HG03196 (cell line): ENCODE measurements at regions not wholly inside any gene's neighbourhood (a gene's known extent, or its start where the extent isn't known, plus 50 kb on each side); places are given as distances from the start of the nearest gene placed in this dataset.
"Not testable (repeated sequence)": the region's sequence is repeated elsewhere in the genome, so short reads cannot be mapped to it uniquely, and the experiment has no call there.

Experiments used
- ATAC-seq: cut with Tn5 transposase; IDR thresholded peaks from one replicate; pipeline ENCODE4 v1.9.1; 2021; ENCODE audit not compliant: unreplicated experiment

DNA sequence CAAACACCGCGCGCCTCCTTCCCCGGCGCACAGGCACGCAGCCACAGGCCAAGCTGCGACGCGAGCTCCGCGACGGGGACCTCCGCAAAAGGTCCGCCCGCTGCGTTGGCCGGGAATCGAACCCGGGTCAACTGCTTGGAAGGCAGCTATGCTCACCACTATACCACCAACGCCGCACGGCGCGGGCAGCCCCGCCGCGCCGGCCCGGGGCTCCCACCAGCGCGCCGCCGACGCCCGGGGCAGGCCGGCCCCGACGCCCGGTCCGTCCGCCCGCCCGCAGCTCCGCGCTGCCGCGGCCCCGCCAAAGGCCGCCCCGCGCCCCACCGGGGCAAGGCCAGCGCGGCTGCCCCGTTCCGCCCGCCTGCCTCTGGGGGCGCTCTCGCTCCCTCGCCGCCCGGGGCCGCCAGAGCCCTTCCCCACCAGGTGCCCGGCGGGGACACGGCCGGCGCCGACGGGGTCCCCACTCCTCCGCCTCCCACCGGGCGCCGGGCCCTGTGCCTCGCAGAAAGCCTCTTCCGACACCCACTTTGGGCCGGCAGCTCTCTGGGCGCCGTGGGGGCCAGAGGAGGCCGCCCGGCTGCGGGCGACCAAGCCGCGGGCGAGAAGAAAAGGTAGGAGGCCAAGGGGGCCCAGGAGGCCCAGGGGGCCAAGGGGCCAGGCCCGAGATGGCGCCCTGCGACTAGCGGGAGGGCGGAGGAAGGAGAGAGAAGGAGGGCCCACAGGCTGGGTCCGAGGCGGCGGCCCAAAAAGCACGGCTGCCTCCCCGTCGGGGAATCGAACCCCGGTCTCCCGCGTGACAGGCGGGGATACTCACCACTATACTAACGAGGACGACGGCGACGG is 50.2 kb upstream of the FCGR2A start:
- peak; percentile 19 for ATAC-seq

DNA sequence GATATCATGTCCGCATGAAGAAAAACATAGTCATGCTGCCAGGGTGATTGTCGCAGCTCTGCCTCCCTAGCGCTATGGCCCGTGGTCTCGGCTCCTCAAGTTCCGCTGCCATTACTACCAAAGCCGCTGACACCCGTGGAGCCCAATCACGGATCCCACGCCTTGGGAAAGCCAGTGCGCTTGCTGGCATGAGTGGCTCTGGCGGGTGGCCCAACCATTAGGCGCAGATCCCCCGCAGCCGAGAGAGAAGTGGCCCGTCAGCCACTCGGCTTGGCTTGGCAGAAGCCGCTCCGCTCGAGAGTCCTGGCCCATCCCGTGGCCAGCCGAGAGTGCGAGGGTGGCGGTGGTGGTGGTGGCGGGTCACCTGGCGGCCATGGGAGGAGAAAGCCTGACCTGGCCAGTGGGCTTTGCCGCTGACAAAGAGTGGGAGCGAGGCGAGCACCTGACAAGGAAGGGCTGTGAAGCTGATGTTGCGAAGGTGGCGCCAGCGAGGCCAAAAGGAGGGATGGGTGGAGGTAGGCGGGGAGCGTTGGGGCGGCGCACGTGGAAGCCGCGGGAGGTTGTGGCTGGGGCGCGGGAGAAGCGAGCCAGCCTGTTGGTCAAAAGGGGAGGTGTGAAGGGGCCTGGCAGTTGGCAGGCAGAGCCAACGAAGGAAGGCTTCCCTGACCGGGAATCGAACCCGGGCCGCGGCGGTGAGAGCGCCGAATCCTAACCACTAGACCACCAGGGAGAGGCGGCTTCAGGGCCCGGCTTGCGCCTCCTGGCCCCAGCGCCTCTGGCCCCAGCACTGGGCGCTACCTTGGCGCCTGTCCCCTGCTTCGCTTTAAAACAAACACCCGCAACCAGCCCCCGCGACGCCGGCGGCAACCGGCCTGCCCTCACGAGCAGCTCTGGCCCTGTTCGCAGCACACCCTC is 51.0 kb upstream of the FCGR2A start:
- peak; percentile 69 for ATAC-seq

DNA sequence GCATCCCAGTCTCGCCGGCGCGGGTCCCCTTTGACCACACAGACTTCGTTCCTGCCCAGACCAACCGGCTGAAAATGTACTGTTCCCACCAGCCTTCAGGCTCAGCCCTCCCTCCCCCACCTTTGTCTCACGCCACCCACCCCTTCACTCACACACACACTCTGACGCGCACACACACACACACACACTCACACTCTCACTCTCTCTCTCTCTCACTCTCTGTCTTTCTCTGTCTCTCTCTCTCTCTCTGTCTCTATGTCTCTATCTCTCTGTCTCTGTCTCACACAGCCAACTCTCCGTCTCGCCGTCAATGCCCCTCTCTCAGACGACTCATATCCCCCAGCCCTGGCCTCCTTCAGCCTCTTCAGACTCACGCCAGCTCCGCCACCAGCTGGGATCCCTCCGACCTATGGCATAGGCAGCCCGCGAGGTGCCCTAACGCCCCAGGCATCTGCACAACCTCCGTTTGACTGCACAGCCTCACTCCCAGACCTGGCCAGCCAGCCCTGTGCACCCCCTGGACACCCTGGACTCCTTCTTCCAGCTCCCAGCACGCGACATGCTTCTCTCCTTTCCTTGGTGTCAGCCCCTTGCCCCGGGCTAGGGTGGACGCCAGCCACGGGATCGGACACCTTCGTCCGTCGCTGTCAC is 53.4 kb upstream of the FCGR2A start:
- ATAC-seq, result not testable (repeated sequence)

DNA sequence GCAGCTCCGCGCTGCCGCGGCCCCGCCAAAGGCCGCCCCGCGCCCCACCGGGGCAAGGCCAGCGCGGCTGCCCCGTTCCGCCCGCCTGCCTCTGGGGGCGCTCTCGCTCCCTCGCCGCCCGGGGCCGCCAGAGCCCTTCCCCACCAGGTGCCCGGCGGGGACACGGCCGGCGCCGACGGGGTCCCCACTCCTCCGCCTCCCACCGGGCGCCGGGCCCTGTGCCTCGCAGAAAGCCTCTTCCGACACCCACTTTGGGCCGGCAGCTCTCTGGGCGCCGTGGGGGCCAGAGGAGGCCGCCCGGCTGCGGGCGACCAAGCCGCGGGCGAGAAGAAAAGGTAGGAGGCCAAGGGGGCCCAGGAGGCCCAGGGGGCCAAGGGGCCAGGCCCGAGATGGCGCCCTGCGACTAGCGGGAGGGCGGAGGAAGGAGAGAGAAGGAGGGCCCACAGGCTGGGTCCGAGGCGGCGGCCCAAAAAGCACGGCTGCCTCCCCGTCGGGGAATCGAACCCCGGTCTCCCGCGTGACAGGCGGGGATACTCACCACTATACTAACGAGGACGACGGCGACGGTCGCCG is 57.4 kb upstream of the FCGR2A start:
- not testable (repeated sequence) for ATAC-seq

DNA sequence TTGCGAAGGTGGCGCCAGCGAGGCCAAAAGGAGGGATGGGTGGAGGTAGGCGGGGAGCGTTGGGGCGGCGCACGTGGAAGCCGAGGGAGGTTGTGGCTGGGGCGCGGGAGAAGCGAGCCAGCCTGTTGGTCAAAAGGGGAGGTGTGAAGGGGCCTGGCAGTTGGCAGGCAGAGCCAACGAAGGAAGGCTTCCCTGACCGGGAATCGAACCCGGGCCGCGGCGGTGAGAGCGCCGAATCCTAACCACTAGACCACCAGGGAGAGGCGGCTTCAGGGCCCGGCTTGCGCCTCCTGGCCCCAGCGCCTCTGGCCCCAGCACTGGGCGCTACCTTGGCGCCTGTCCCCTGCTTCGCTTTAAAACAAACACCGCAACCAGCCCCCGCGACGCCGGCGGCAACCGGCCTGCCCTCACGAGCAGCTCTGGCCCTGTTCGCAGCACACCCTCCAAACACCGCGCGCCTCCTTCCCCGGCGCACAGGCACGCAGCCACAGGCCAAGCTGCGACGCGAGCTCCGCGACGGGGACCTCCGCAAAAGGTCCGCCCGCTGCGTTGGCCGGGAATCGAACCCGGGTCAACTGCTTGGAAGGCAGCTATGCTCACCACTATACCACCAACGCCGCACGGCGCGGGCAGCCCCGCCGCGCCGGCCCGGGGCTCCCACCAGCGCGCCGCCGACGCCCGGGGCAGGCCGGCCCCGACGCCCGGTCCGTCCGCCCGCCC is 58.1 kb upstream of the FCGR2A start:
- peak; percentile 52 for ATAC-seq

DNA sequence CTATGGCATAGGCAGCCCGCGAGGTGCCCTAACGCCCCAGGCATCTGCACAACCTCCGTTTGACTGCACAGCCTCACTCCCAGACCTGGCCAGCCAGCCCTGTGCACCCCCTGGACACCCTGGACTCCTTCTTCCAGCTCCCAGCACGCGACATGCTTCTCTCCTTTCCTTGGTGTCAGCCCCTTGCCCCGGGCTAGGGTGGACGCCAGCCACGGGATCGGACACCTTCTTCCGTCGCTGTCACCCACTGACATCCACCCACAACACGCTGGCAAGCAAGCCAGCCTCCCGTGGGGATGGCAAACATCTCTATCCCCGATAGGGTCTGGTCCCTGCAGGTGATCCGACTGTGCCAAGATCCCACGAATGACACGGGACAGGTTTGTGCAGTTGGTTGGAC is 60.5 kb upstream of the FCGR2A start:
- not testable (repeated sequence) for ATAC-seq

DNA sequence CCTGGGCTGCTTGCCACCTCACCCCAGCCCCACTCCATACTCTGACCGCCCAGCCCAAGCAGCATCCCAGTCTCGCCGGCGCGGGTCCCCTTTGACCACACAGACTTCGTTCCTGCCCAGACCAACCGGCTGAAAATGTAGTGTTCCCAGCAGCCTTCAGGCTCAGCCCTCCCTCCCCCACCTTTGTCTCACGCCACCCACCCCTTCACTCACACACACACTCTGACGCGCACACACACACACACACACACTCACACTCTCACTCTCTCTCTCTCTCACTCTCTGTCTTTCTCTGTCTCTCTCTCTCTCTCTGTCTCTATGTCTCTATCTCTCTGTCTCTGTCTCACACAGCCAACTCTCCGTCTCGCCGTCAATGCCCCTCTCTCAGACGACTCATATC is 61.0 kb upstream of the FCGR2A start:
- not testable (repeated sequence) for ATAC-seq

DNA sequence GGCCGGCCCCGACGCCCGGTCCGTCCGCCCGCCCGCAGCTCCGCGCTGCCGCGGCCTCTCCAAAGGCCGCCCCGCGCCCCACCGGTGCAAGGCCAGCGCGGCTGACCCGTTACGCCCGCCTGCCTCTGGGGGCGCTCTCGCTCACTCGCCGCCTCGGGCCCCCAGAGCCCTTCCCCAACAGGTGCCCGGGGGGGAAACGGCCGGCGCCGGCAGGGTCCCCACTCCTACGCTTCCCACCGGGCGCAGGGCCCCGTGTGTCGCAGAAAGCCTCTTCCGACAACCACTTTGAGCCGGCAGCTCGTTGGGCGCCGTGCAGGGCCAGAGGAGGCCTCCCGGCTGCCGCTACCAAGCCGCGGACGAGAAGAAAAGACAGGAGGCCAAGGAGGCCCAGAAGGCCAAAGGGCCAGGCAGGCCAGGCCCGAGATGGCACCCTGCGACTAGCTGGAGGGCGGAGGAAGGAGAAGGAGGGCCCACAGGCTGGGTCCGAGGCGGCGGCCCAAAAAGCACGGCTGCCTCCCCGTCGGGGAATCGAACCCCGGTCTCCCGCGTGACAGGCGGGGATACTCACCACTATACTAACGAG is 64.9 kb upstream of the FCGR2A start:
- no peak for ATAC-seq

DNA sequence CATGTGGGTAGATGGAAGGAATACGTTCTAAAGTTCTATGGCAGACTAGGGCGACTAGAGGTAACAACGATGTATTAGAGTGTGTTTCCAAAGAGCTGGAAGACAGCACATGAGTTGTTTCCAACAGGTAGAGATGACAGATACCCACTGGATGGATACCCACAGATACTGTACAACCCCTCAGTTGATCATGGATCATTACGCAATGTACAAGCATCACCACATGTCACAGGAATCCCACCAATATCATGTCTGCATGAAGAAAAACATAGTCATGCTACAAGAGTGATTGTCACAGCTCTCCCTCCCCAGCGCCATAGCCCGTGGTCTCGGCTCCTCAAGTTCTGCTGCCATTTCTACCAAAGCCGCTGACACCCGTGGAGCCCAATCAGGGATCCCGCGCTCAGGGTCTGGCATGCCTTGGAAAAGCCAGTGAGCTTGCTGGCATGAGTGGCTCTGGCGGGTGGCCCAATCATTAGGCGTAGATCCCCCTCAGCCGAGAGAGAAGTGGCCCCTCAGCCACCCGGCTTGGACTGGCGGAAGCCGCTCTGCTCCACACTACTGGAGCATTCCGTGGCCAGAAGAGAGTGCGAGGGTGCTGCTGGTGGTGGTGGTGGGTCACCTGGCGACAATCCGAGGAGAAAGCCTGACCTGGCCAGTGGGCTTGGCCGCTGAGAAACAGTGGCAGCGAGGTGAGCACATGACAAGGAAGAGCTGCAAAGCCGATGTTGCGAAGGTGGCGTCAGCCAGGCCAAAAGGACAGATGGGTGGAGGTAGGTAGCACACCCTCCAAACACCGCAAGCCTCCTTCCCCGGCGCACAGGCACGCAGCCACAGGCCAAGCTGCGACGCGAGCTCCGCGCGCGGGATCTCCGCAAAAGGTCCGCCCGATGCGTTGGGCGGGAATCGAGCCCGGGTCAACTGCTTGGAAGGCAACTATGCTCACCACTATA is 65.7 kb upstream of the FCGR2A start:
- ATAC-seq, result no peak

DNA sequence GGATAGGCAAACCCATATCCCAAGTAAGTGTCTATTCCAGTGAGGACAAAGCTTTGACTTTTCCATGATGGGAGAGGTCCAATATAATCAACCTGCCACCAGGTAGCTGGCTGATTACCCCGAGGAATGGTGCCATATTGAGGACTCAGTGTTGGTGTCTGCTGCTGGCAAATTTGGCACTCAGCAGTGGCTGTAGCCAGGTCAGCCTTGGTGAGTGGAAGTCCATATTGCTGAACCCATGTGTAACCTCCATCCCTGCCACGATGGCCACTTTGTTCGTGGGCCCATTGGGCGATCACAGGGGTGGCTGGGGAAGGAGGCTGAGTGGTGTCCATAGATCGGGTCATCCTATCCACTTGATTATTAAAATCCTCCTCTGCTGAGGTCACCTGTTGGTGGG is 65.5 kb upstream of the CFAP126 start:
- not testable (repeated sequence) for ATAC-seq

DNA sequence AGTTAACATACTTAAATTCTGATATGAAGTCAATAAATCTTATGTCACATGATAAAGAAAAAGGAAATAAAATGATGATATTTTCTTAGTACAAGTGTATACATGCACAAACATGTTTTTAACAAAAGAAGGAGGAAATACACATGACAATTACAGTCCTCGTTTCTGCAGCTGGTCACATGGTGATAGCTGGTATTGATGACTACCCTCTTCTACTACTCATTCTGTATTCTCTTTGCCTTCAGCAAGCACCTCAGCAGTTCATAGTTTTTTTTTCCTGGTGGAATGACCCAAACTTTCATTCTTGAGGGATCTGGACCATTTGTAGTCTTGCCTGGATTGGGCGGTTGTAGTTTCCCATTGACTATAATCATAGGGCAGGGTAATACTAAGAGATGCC is 64.4 kb upstream of the CFAP126 start:
- ATAC-seq, result no peak

DNA sequence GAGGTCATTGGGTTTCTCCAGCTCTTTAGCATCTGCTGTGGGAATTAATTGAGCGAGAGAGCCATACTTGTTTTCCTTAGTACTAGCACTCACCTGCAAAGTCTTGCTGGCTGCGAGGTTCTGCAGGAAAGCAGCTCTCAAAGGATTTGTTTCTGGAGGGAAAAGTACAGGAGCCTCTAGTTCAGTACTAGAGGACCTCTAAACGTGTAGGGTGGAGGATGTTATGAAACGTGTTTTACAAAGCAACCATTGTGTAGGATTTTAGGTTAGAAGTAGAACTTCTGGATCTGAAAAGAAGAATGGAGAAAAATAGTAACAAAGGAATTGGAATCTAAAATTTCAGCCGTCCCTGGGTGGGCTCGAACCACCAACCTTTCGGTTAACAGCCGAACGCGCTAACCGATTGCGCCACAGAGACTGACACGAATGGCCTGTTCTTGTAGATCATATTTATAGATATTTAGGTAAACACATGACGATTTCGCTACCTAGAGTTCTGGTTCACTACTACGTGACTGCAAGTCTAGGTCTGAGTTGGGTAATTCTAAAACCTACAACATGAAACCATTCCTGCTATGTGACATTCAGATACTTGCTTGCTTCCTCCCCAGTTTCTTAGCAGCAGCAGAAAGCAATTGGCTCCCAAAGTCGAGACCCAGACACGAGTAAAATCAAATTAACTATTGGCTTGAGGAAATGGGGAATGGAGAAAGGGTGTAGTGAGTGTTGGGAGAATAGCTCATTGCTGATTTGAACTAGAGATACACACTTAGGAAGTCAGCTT is 60.2 kb upstream of the CFAP126 start:
- ATAC-seq, result no peak

DNA sequence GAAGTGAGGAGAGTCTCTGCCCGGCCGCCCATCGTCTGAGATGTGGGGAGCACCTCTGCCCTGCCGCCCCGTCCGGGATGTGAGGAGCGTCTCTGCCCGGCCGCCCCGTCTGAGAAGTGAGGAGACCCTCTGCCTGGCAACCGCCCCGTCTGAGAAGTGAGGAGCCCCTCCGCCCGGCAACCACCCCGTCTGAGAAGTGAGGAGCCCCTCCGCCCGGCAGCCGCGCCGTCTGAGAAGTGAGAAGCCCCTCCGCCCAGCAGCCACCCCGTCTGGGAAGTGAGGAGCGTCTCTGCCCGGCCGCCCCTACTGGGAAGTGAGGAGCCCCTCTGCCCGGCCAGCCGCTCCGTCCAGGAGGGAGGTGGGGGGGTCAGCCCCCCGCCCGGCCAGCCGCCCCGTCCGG is 55.2 kb upstream of the CFAP126 start:
- ATAC-seq, result not testable (repeated sequence)

DNA sequence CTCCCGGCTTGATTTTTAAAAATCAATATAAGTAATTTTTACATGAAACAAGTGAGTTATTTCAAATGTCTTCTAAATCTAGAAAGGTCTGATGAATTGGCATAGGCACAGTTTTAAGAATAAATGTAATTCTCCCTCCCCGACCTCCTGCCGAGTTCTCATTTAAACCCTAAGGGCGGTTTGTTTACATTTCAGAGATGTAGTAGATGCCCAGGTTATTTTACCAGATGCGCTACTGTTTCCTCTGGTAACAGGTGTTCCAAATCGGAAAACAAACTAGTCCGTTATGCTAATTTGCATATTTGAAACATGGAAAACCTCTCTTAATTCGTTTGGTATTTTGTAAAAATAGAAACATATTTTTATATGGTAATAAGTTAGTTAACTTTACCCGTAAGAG is 53.8 kb upstream of the CFAP126 start:
- no peak for ATAC-seq

DNA sequence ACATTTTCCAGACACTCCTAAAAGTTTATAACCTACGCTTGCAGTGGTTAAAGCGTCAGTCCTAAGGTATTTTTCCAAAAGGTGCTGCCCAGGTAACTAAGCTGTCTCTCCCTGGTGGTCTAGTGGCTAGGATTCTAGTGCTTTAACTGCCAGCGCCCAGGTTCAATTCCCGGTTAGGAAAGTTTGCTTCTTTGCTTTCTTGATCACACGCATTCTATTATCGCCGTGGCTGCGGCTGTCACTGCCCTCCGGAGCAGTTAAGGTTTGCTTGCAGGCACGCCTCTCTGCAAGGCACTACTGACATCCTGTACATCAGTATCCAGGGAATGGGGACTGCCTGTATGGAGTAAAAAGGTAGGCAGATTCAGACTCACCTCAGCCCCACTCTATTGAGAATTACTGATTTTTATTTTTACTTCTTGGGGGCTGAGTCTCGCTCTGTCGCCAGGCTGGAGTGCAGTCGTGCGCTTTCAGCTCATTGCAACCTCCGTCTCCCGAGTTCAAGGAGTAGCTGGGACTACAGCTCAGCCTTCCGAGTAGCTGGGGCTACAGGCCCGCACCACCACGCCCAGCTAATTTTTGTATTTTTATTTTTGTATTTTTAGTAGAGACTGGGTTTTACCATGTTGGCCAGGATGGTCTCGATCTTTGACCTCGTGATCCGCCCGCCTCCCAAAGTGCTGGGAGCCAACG is 53.2 kb upstream of the CFAP126 start:
- ATAC-seq, result no peak

DNA sequence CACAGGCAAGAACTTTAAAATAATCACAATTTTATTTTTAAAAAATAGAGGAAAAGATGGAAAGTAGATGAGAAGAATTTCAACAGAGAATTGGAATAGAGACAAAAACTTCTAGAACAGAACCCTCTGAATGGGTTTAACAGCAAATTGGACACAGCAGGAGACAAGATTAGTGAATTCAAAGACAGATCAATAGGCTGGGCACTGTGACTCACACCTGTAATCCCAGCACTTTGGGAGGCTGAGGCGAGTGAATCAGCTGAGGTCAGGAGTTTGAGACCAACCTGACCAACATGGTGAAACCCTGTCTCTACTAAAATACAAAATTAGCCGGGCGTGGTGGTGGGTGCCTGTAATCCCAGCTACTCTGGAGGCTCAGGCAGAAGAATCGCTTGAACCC is 49.9 kb upstream of the CFAP126 start:
- ATAC-seq, result not testable (repeated sequence)
